GM23338 (cell line): ENCODE measurements at regions not wholly inside any gene's neighbourhood (a gene's known extent, or its start where the extent isn't known, plus 50 kb on each side); places are given as distances from the start of the nearest gene placed in this dataset.

Source experiments
- ATAC-seq: fragments of 200-7000 bp; cut with Tn5 transposase; 3 replicates; pipeline ENCODE4 v1.9.1; 2020
- DNase-seq: peaks from one replicate; pipeline ENCODE4 v3.0.0-alpha.2; 2015; ENCODE audit warnings: low spot score
- H2AFZ ChIP-seq: fragments of 200-600 bp; sonication (generic); 2 replicates; pipeline ENCODE4 v1.8.0; 2016; ENCODE audit warnings: antibody characterized with exemption, mild to moderate bottlenecking, moderate library complexity
- H3F3A ChIP-seq: fragments of 200-600 bp; sonication (generic); replicated peaks from 2 replicates; pipeline ENCODE4 v1.8.0; 2017; ENCODE audit warnings: antibody characterized with exemption, mixed run types, low read depth
- H3K27ac ChIP-seq: fragments of 200-600 bp; sonication (generic); 2 replicates; pipeline ENCODE4 v1.6.1; 2016; ENCODE audit warnings: low read depth
- H3K27me3 ChIP-seq: fragments of 200-600 bp; sonication (generic); 2 replicates; pipeline ENCODE4 v1.8.0; 2016; ENCODE audit warnings: mild to moderate bottlenecking, mixed run types, moderate library complexity; ENCODE audit not compliant: insufficient read depth
- H3K36me3 ChIP-seq: fragments of 200-600 bp; sonication (generic); 2 replicates; pipeline ENCODE4 v1.8.0; 2016; ENCODE audit warnings: mild to moderate bottlenecking; ENCODE audit not compliant: insufficient read depth
- H3K4me1 ChIP-seq: fragments of 200-600 bp; sonication (generic); 2 replicates; pipeline ENCODE4 v1.8.0; 2016; ENCODE audit warnings: mild to moderate bottlenecking, moderate library complexity; ENCODE audit not compliant: insufficient read depth
- H3K4me2 ChIP-seq: fragments of 200-600 bp; sonication (generic); 2 replicates; pipeline ENCODE4 v1.7.1; 2017; ENCODE audit warnings: mixed run types
- H3K4me3 ChIP-seq: fragments of 200-600 bp; sonication (generic); 2 replicates; pipeline ENCODE4 v1.6.1; 2016; ENCODE audit warnings: mixed run types
- H3K79me2 ChIP-seq: fragments of 200-600 bp; sonication (generic); replicated peaks from 2 replicates; pipeline ENCODE4 v1.8.0; 2017; ENCODE audit warnings: mild to moderate bottlenecking; ENCODE audit not compliant: insufficient read depth
- H3K9me2 ChIP-seq: fragments of 200-600 bp; sonication (generic); 2 replicates; pipeline ENCODE4 v1.8.0; 2017; ENCODE audit not compliant: insufficient read depth
- H4K20me1 ChIP-seq: fragments of 200-600 bp; sonication (generic); replicated peaks from 2 replicates; pipeline ENCODE4 v1.8.0; 2017; ENCODE audit warnings: mild to moderate bottlenecking; ENCODE audit not compliant: insufficient read depth
- H3K27ac Mint-ChIP-seq: 2 replicates; pipeline ENCODE4 v1.8.0; 2020; ENCODE audit warnings: inconsistent platforms, mild to moderate bottlenecking, moderate library complexity, mixed read lengths
- H3K27me3 Mint-ChIP-seq: 3 replicates; pipeline ENCODE4 v1.8.0; 2022; ENCODE audit warnings: low read depth, mild to moderate bottlenecking, moderate library complexity, mixed read lengths, inconsistent platforms; ENCODE audit not compliant: insufficient read depth, poor library complexity
- H3K36me3 Mint-ChIP-seq: 3 replicates; pipeline ENCODE4 v1.8.0; 2021; ENCODE audit warnings: low read depth, mild to moderate bottlenecking, inconsistent platforms, moderate library complexity, mixed read lengths
- H3K4me1 Mint-ChIP-seq: 3 replicates; pipeline ENCODE4 v1.8.0; 2020; ENCODE audit warnings: mild to moderate bottlenecking, inconsistent platforms, mixed read lengths
- H3K4me3 Mint-ChIP-seq: 3 replicates; pipeline ENCODE4 v1.8.0; 2021; ENCODE audit warnings: moderate library complexity, mild to moderate bottlenecking, inconsistent platforms, mixed read lengths
- H3K9me3 Mint-ChIP-seq: 3 replicates; pipeline ENCODE4 v1.8.0; 2020; ENCODE audit warnings: moderate library complexity, mild to moderate bottlenecking, inconsistent platforms, mixed read lengths
- CREB1 ChIP-seq: fragments of 250-450 bp; sonication (Bioruptor Pico); IDR thresholded peaks from 2 replicates; pipeline ENCODE4 v1.5.0; 2020; ENCODE audit warnings: low read depth, mild to moderate bottlenecking, moderate library complexity
- EZH2phosphoT487 ChIP-seq: fragments of 200-600 bp; sonication (generic); IDR thresholded peaks from one replicate; pipeline ENCODE4 v1.8.1; 2018; ENCODE audit warnings: antibody characterized with exemption; ENCODE audit not compliant: unreplicated experiment
- ZNF114 ChIP-seq: fragments of 250-450 bp; sonication (Bioruptor Pico); IDR thresholded peaks from 2 replicates; pipeline ENCODE4 v1.5.0; 2020; ENCODE audit warnings: mild to moderate bottlenecking, moderate library complexity
- ZNF331 ChIP-seq: fragments of 250-450 bp; sonication (Bioruptor Pico); IDR thresholded peaks from 2 replicates; pipeline ENCODE4 v1.5.0; 2020; ENCODE audit warnings: low read depth, mild to moderate bottlenecking, moderate library complexity
- TF ChIP-seq, protein P1 (sequence below): fragments of 250-450 bp; sonication (Bioruptor Pico); IDR thresholded peaks from 2 replicates; pipeline ENCODE4 v1.5.0; 2020; ENCODE audit warnings: mild to moderate bottlenecking, moderate library complexity

DNA sequence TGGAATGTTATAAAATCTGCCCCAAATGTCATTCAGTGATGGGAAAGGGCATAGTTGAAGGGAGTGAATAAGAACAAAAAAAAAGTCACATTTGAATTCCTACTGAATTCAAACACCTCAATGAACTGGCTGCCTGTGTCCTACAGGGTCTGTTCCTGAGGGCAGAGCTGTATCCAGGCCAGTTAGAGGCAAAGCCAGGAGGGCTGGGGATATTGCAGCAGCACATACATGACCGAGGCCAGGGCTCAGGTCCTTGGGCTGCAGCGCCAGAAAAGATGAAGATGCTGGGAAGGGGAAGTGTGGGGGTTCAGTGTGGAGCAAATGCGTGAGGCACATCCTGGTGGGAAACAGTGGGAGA lies 449.2 kb downstream of the SIPA1L2 start (continued):
- TF ChIP-seq, protein P1, sequence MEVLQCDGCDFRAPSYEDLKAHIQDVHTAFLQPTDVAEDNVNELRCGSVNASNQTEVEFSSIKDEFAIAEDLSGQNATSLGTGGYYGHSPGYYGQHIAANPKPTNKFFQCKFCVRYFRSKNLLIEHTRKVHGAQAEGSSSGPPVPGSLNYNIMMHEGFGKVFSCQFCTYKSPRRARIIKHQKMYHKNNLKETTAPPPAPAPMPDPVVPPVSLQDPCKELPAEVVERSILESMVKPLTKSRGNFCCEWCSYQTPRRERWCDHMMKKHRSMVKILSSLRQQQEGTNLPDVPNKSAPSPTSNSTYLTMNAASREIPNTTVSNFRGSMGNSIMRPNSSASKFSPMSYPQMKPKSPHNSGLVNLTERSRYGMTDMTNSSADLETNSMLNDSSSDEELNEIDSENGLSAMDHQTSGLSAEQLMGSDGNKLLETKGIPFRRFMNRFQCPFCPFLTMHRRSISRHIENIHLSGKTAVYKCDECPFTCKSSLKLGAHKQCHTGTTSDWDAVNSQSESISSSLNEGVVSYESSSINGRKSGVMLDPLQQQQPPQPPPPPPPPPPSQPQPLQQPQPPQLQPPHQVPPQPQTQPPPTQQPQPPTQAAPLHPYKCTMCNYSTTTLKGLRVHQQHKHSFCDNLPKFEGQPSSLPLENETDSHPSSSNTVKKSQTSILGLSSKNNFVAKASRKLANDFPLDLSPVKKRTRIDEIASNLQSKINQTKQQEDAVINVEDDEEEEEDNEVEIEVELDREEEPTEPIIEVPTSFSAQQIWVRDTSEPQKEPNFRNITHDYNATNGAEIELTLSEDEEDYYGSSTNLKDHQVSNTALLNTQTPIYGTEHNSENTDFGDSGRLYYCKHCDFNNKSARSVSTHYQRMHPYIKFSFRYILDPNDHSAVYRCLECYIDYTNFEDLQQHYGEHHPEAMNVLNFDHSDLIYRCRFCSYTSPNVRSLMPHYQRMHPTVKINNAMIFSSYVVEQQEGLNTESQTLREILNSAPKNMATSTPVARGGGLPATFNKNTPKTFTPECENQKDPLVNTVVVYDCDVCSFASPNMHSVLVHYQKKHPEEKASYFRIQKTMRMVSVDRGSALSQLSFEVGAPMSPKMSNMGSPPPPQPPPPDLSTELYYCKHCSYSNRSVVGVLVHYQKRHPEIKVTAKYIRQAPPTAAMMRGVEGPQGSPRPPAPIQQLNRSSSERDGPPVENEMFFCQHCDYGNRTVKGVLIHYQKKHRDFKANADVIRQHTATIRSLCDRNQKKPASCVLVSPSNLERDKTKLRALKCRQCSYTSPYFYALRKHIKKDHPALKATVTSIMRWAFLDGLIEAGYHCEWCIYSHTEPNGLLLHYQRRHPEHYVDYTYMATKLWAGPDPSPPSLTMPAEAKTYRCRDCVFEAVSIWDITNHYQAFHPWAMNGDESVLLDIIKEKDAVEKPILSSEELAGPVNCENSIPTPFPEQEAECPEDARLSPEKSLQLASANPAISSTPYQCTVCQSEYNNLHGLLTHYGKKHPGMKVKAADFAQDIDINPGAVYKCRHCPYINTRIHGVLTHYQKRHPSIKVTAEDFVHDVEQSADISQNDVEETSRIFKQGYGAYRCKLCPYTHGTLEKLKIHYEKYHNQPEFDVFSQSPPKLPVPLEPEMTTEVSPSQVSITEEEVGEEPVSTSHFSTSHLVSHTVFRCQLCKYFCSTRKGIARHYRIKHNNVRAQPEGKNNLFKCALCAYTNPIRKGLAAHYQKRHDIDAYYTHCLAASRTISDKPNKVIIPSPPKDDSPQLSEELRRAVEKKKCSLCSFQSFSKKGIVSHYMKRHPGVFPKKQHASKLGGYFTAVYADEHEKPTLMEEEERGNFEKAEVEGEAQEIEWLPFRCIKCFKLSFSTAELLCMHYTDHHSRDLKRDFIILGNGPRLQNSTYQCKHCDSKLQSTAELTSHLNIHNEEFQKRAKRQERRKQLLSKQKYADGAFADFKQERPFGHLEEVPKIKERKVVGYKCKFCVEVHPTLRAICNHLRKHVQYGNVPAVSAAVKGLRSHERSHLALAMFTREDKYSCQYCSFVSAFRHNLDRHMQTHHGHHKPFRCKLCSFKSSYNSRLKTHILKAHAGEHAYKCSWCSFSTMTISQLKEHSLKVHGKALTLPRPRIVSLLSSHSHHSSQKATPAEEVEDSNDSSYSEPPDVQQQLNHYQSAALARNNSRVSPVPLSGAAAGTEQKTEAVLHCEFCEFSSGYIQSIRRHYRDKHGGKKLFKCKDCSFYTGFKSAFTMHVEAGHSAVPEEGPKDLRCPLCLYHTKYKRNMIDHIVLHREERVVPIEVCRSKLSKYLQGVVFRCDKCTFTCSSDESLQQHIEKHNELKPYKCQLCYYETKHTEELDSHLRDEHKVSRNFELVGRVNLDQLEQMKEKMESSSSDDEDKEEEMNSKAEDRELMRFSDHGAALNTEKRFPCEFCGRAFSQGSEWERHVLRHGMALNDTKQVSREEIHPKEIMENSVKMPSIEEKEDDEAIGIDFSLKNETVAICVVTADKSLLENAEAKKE (CRISPR knock-in tag), result no peak
- no peak for TF ChIP-seq EZH2phosphoT487
- TF ChIP-seq CREB1 (CRISPR knock-in tag), result no peak

DNA sequence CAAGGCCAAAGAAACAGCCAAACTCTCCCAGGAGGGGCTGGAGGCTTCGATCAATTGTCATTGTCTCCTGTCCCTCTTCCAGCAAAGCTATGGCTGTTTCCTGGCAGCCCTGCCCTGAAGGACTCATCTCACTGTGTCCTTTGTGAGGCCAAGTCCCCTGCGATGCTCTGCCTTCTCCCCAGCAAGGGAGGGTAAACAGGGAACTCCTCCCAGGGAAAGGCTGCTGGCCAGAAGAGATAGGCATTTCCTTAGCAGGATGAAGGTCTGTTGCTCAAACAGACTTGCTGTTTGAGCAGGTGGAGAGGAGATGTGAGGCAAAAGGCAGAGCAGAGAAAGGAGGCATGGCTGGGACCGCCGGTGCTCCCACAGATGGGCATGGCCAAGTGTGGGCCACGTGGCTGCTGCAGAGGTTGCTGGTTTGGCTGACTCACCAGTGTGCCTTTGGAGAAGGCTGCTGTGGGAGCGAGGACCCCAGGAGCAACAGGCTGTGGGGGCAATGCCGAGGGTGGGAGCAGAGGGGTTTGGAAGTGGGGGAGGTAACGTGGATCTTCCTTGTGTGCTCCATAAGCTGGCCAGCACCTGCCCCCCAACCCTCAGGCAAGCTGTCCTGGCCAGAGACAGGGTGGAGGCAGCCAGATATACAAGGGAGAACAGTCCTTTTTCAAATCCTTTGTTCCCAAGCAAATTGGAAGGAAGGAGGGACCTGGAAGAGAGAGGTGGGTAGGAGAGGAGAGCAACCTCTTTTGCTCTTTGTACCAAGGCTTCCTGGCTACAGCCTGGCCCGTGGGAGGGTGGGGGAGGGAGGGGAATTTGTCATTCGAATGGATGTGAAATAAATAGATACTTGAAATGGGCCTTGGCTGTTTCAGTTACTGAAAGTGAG lies 449.8 kb downstream of the SIPA1L2 start:
- H3K27me3 ChIP-seq, result no peaks in the 10 kb centered on the region
- DNase-seq, result peak; percentile 8
- peaks cover 8% of the 10 kb centered on the region for H4K20me1 ChIP-seq
- H3K27me3 Mint-ChIP-seq, result peaks cover 19% of the 10 kb centered on the region
- no peaks in the 10 kb centered on the region for H3K79me2 ChIP-seq
- H3K4me3 ChIP-seq, result no peak overlapping the region
- peak; percentile 68 for ATAC-seq
- peak overlapping the region; percentile 39; the same call in 1 of the 2 replicates for H3K27ac Mint-ChIP-seq
- H3K9me3 Mint-ChIP-seq, result no peaks in the 10 kb centered on the region
- H3K9me2 ChIP-seq, result no peaks in the 10 kb centered on the region
- H3K36me3 Mint-ChIP-seq, result peaks cover 49% of the 10 kb centered on the region
- peaks cover 14% of the 10 kb centered on the region; the same call in 1 of the 2 replicates for H3K4me1 ChIP-seq
- H3K27ac ChIP-seq, result no peak overlapping the region
- peak overlapping the region; percentile 38; the same call in 1 of the 2 replicates for H3K4me2 ChIP-seq
- H3K4me1 Mint-ChIP-seq, result peaks cover 29% of the 10 kb centered on the region
- H3K4me3 Mint-ChIP-seq, result no peak overlapping the region
- no peaks in the 10 kb centered on the region for H3F3A ChIP-seq
- 0 out of 2 replicates have a peak, but pooled peaks cover 2% of the 10 kb centered on the region for H3K36me3 ChIP-seq
- H2AFZ ChIP-seq, result no peak overlapping the region
- TF ChIP-seq ZNF114 (CRISPR knock-in tag), result no peak
- no peak for TF ChIP-seq ZNF331
- TF ChIP-seq CREB1 (CRISPR knock-in tag), result no peak
- no peak for TF ChIP-seq EZH2phosphoT487
- TF ChIP-seq, protein P1 (CRISPR knock-in tag), result no peak
